Endodermal cell (in vitro differentiated cells): ENCODE measurements at regions not wholly inside any gene's neighbourhood (a gene's known extent, or its start where the extent isn't known, plus 50 kb on each side); places are given as distances from the start of the nearest gene placed in this dataset.
"Not testable (repeated sequence)": the region's sequence is repeated elsewhere in the genome, so short reads cannot be mapped to it uniquely, and the experiment has no call there.

Experiments
- DNase-seq: peaks from one replicate; pipeline ENCODE4 v3.0.0-alpha.2; 2017
- H3K27ac ChIP-seq: 2 replicates; pipeline ENCODE4 v1.5.1; 2013; ENCODE audit warnings: mild to moderate bottlenecking, low read depth, low read length, moderate library complexity
- H3K27me3 ChIP-seq: 2 replicates; pipeline ENCODE4 v1.6.1; 2013; ENCODE audit warnings: mild to moderate bottlenecking, low read length, moderate library complexity; ENCODE audit not compliant: insufficient read depth, control insufficient read depth, poor library complexity, severe bottlenecking
- H3K36me3 ChIP-seq: 2 replicates; pipeline ENCODE4 v1.7.0; 2013; ENCODE audit warnings: mild to moderate bottlenecking, low read length, moderate library complexity; ENCODE audit not compliant: control insufficient read depth, insufficient read depth
- H3K4me1 ChIP-seq: one replicate; pipeline ENCODE4 v1.7.0; 2013; ENCODE audit warnings: low read length; ENCODE audit not compliant: control insufficient read depth, insufficient read depth
- H3K4me3 ChIP-seq: 2 replicates; pipeline ENCODE4 v1.5.1; 2013; ENCODE audit warnings: mild to moderate bottlenecking, low read length, moderate library complexity
- H3K9ac ChIP-seq: 2 replicates; pipeline ENCODE4 v1.6.1; 2013; ENCODE audit warnings: mild to moderate bottlenecking, low read length, moderate library complexity; ENCODE audit not compliant: poor library complexity, severe bottlenecking; ENCODE audit errors: extremely low read depth
- H3K9me3 ChIP-seq: 2 replicates; pipeline ENCODE4 v1.6.1; 2013; ENCODE audit warnings: mild to moderate bottlenecking, low read length, moderate library complexity; ENCODE audit not compliant: control insufficient read depth
- H3K27ac Mint-ChIP-seq: 2 replicates; pipeline ENCODE4 v1.8.0; 2020; ENCODE audit warnings: mixed read lengths
- H3K27me3 Mint-ChIP-seq: 2 replicates; pipeline ENCODE4 v1.8.0; 2021; ENCODE audit warnings: mild to moderate bottlenecking, mixed read lengths; ENCODE audit not compliant: insufficient read depth
- H3K36me3 Mint-ChIP-seq: 2 replicates; pipeline ENCODE4 v1.8.0; 2020; ENCODE audit warnings: low read depth, mixed read lengths
- H3K4me1 Mint-ChIP-seq: 2 replicates; pipeline ENCODE4 v1.8.0; 2020; ENCODE audit warnings: mixed read lengths
- H3K4me3 Mint-ChIP-seq: 2 replicates; pipeline ENCODE4 v1.8.0; 2020; ENCODE audit warnings: mild to moderate bottlenecking, moderate library complexity, mixed read lengths
- H3K9me3 Mint-ChIP-seq: 2 replicates; pipeline ENCODE4 v1.8.0; 2020; ENCODE audit warnings: mild to moderate bottlenecking, mixed read lengths
- CTCF ChIP-seq: fragments of 200-600 bp; sonication (generic); conservative IDR thresholded peaks from 2 replicates; pipeline ENCODE4 v1.5.0; 2021; ENCODE audit warnings: antibody characterized with exemption, mild to moderate bottlenecking
- WGBS, 2 experiments: methylation state at CpG; one replicate each; pipeline versions ENCODE4 v1.1.5 to v1.1.7; 2013; ENCODE audit warnings: missing lambda C conversion rate in 2 of 2, mixed read lengths in 1 of 2; ENCODE audit not compliant: insufficient coverage in 1 of 2, insufficient read length in 1 of 2; 5-methylcytosine and 5-hydroxymethylcytosine counted together

- H3K36me3 Mint-ChIP-seq, result no peaks in the 10 kb centered on the region
- no peak for DNase-seq
- H3K27me3 Mint-ChIP-seq, result peaks cover 4% of the 10 kb centered on the region
- WGBS, 2 experiments, result 73 to 100% methylated on average over 1 to 2 of the region's 2 CpGs
- Histone ChIP-seq H3K4me3 (no peak overlapping the region), H3K36me3 (no peaks in the 10 kb centered on the region), H3K4me1 (no peaks in the 10 kb centered on the region), H3K27ac (no peak overlapping the region), H3K9ac (no peak overlapping the region), H3K9me3 (no peaks in the 10 kb centered on the region), H3K27me3 (no peaks in the 10 kb centered on the region)
- no peak overlapping the region for H3K4me3 Mint-ChIP-seq
- H3K27ac Mint-ChIP-seq, result no peak overlapping the region
- peak; percentile 55 for TF ChIP-seq CTCF
- peaks cover 4% of the 10 kb centered on the region for H3K9me3 Mint-ChIP-seq
- peaks cover 4% of the 10 kb centered on the region for H3K4me1 Mint-ChIP-seq
These were observed 108.4 kb upstream of the ZKSCAN2 start for GRCh38 chr16:25366078-25366477.

- not testable (repeated sequence) for H3K4me3 Mint-ChIP-seq, H3K36me3 ChIP-seq, H3K27me3 ChIP-seq, DNase-seq, H3K4me3 ChIP-seq, H3K27ac ChIP-seq, H3K9me3 Mint-ChIP-seq, H3K4me1 Mint-ChIP-seq, H3K9me3 ChIP-seq, H3K27ac Mint-ChIP-seq, H3K36me3 Mint-ChIP-seq, H3K4me1 ChIP-seq, H3K9ac ChIP-seq, H3K27me3 Mint-ChIP-seq
- 88 to 96% methylated on average over 4 to 8 of the region's 8 CpGs for WGBS, 2 experiments
These were observed 101.9 kb upstream of the ZKSCAN2 start for GRCh38 chr16:25359516-25359915.

DNA sequence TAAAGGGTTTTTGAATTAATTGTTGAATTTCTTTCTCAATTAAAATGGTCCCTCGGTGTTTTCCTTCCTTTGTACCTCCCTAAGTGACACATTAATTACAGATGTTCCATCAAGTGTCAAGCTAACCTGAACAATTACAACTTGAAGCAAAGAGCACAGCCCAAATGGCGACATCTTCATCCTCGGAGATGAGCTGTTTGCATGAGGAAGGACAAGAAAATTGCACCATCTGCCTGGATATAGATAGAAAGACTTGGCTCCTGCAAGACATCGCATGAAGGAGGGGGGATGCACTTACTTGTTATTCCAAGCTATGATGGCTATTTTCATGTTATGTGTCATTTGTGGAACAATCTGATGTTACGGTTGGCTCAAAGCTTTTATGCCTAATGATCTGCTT lies 86.4 kb upstream of the ZKSCAN2 start:
- H3K27ac Mint-ChIP-seq, result no peak overlapping the region
- 71 to 80% methylated on average over 5 of the region's 5 CpGs for WGBS, 2 experiments
- DNase-seq, result no peak
- peaks cover 4% of the 10 kb centered on the region for H3K27me3 Mint-ChIP-seq
- Histone ChIP-seq H3K9me3 (no peaks in the 10 kb centered on the region), H3K4me3 (no peak overlapping the region), H3K4me1 (no peaks in the 10 kb centered on the region), H3K27ac (no peak overlapping the region), H3K36me3 (no peaks in the 10 kb centered on the region), H3K27me3 (no peaks in the 10 kb centered on the region), H3K9ac (no peak overlapping the region)
- H3K9me3 Mint-ChIP-seq, result no peaks in the 10 kb centered on the region
- peaks cover 7% of the 10 kb centered on the region for H3K4me1 Mint-ChIP-seq
- no peaks in the 10 kb centered on the region for H3K36me3 Mint-ChIP-seq
- no peak overlapping the region for H3K4me3 Mint-ChIP-seq
- TF ChIP-seq CTCF, result no peak

- no peaks in the 10 kb centered on the region for H3K36me3 ChIP-seq
- H3K4me1 ChIP-seq, result no peaks in the 10 kb centered on the region
- H3K27me3 Mint-ChIP-seq, result peaks cover 6% of the 10 kb centered on the region
- H3K27me3 ChIP-seq, result no peaks in the 10 kb centered on the region
- H3K9me3 Mint-ChIP-seq, result no peaks in the 10 kb centered on the region
- WGBS, 2 experiments, result 69 to 86% methylated on average over 2 of the region's 2 CpGs
- no peak overlapping the region for H3K4me3 Mint-ChIP-seq
- no peak overlapping the region for H3K27ac Mint-ChIP-seq
- no peaks in the 10 kb centered on the region for H3K4me1 Mint-ChIP-seq
- no peak overlapping the region for H3K27ac ChIP-seq
- H3K36me3 Mint-ChIP-seq, result no peaks in the 10 kb centered on the region
- no peak for TF ChIP-seq CTCF
- DNase-seq, result no peak
- no peak overlapping the region for H3K9ac ChIP-seq
- H3K4me3 ChIP-seq, result no peak overlapping the region
- no peaks in the 10 kb centered on the region for H3K9me3 ChIP-seq
These were observed 83.3 kb upstream of the ZKSCAN2 start for GRCh38 chr16:25340973-25341372.
